ENCODE measurements at regions not wholly inside any gene's neighbourhood (a gene's known extent, or its start where the extent isn't known, plus 50 kb on each side); places are given as distances from the start of the nearest gene placed in this dataset.

- TF ChIP-seq CTCF (IDR thresholded peaks at IDR 0.05) (no peak), POLR2A (IDR thresholded peaks at IDR 0.05) (no peak)
These were observed 193.5 kb upstream of the ANKH start for GRCh38 chr5:15065091-15065490.

All from esophagus squamous epithelium (tissue), 4 donors.